Neural crest cell (in vitro differentiated cells): ENCODE measurements at regions not wholly inside any gene's neighbourhood (a gene's known extent, or its start where the extent isn't known, plus 50 kb on each side); places are given as distances from the start of the nearest gene placed in this dataset.
"Not testable (repeated sequence)": the region's sequence is repeated elsewhere in the genome, so short reads cannot be mapped to it uniquely, and the experiment has no call there.

Experiments
- DNase-seq: peaks from one replicate; pipeline ENCODE4 v3.0.0; 2021; ENCODE audit warnings: low read depth, mixed read lengths, low spot score
- H3K27ac Mint-ChIP-seq: one replicate; pipeline ENCODE4 v1.8.0; 2021; ENCODE audit warnings: mild to moderate bottlenecking, mixed read lengths; ENCODE audit not compliant: unreplicated experiment
- H3K27me3 Mint-ChIP-seq: 2 replicates; pipeline ENCODE4 v1.8.0; 2021; ENCODE audit warnings: low read depth, mild to moderate bottlenecking, mixed read lengths
- H3K36me3 Mint-ChIP-seq: 2 replicates; pipeline ENCODE4 v1.8.0; 2021; ENCODE audit warnings: low read depth, mild to moderate bottlenecking, mixed read lengths
- H3K4me1 Mint-ChIP-seq: 2 replicates; pipeline ENCODE4 v1.8.0; 2021; ENCODE audit warnings: mixed read lengths
- H3K4me3 Mint-ChIP-seq: one replicate; pipeline ENCODE4 v1.8.0; 2021; ENCODE audit warnings: mild to moderate bottlenecking, mixed read lengths
- H3K9me3 Mint-ChIP-seq: 2 replicates; pipeline ENCODE4 v1.8.0; 2021; ENCODE audit warnings: mixed read lengths
- TF ChIP-seq, protein P1 (sequence below): fragments of 200-600 bp; sonication (generic); conservative IDR thresholded peaks from 2 replicates; pipeline ENCODE4 v1.5.0; 2021; ENCODE audit warnings: antibody characterized with exemption, mild to moderate bottlenecking

DNA sequence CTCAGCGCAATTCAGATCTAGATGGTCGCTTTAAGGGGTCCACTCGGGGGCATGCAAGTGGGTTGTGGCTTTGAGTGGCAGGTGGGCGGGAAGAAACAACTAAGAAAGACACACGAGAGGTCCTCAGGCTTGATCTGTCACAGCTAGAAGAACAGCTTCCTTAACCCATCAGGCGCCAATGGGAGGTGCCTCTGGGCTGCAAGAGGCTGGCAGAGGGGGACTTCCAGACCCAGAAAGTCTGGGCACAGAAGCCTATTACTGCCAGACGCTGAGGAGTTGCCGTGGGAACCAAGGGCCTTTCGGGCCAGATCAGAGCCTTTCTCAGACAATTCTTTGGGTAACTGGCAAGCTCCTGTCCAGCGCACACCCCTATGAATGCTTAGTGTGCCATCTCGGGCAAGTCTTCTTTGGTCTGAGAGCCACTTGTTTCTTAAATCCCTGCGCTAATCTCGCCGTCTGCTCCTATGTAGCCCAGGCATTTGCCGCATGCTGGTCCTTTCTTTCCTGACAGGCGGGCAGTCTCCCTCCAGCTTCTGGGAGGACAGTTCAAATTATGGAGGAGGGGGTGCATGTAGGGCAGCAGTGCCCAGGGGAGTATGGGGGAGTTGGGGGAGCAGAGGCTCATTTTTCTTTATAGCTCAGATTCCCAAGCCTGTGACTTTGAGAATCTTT lies 300.9 kb upstream of the ZNF337 start:
- H3K4me1 Mint-ChIP-seq, DNase-seq, H3K36me3 Mint-ChIP-seq, H3K4me3 Mint-ChIP-seq, H3K27me3 Mint-ChIP-seq, H3K9me3 Mint-ChIP-seq, H3K27ac Mint-ChIP-seq: not testable (repeated sequence)

DNA sequence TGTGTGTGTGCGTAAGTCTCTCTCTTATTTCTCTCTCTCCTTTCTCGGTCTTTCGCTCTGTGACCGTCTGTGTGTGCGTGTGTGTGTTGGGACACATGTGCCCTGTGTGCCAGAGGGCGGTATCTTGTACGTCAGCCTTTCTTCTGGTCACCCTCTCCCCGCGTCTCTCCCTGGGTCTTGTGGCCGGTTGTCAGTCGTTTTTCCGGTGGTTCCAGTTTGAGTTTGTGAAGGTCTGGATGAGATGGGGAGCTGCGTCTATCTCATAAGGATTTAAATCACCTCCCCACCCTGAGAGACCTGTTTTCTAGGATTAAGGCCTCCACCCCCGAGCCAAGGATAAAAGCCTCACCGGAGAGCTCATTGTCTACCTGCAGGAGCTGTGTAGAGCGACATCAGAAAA lies 295.5 kb upstream of the ZNF337 start:
- Mint-ChIP-seq H3K4me3 (no peak overlapping the region), H3K9me3 (no peaks in the 10 kb centered on the region), H3K36me3 (peaks cover 2% of the 10 kb centered on the region), H3K4me1 (no peaks in the 10 kb centered on the region), H3K27ac (no peak overlapping the region), H3K27me3 (no peaks in the 10 kb centered on the region)
- DNase-seq = no peak
- TF ChIP-seq, protein P1, sequence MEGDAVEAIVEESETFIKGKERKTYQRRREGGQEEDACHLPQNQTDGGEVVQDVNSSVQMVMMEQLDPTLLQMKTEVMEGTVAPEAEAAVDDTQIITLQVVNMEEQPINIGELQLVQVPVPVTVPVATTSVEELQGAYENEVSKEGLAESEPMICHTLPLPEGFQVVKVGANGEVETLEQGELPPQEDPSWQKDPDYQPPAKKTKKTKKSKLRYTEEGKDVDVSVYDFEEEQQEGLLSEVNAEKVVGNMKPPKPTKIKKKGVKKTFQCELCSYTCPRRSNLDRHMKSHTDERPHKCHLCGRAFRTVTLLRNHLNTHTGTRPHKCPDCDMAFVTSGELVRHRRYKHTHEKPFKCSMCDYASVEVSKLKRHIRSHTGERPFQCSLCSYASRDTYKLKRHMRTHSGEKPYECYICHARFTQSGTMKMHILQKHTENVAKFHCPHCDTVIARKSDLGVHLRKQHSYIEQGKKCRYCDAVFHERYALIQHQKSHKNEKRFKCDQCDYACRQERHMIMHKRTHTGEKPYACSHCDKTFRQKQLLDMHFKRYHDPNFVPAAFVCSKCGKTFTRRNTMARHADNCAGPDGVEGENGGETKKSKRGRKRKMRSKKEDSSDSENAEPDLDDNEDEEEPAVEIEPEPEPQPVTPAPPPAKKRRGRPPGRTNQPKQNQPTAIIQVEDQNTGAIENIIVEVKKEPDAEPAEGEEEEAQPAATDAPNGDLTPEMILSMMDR = no peak

DNA sequence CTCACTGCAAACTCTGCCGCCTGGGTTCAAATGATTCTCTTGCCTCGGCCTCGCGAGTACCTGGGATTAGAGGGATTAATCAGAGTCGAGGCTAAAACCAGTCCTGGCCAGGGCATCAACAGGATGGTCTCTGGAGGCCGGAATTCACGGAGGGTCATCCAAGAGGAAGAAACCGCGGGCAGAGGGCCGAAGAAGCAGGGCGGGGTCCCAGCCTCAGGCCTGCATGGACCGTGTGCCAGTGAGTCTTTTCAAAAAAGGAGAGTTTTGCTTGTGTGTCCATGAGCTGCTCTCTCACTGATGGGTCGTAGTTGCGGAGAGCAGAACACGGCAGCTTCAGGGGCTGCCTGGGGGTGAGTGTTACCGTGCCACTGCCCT lies 295.1 kb upstream of the ZNF337 start:
- DNase-seq = no peak
- Mint-ChIP-seq H3K27me3 (no peaks in the 10 kb centered on the region), H3K27ac (no peak overlapping the region), H3K9me3 (no peaks in the 10 kb centered on the region), H3K4me3 (no peak overlapping the region), H3K36me3 (peaks cover 2% of the 10 kb centered on the region), H3K4me1 (no peaks in the 10 kb centered on the region)
- TF ChIP-seq, protein P1 = no peak

DNA sequence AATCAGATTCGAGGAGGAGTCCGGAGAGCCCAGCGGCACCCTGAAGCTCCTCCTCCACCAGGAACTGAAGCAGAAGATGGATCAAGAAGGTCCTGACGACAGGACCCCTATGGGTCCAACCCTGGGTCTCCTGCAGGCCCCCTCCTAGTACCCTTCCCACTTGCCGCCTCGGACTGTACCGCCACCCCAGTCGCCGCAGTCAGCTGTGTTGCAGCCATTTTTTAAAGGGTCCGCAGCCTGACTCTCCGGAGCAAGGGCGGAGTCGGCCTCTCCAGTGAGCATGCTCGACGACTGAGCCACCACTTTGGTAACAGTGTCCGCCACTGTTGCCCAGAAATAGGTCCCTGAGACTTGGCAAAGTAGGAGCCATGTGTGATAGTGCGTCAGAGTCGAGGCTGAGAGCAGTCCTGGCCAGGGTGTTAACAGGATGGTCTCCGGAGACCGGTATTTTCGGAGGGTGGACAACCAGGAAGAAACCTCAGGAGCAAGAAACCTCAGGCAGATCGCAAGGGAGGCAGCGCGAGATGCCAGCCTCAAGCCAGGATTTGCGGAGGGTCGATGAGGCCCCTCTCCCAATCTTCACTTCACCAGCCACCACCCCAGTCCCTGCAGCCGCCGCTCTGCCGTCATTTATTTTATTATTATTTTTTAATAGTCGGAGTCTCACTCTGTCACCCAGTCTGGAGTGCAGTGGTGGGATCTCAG lies 294.6 kb upstream of the ZNF337 start:
- no peaks in the 10 kb centered on the region for H3K4me1 Mint-ChIP-seq
- no peak overlapping the region for H3K27ac Mint-ChIP-seq
- H3K9me3 Mint-ChIP-seq = no peaks in the 10 kb centered on the region
- TF ChIP-seq, protein P1 = no peak
- H3K27me3 Mint-ChIP-seq = no peaks in the 10 kb centered on the region
- H3K4me3 Mint-ChIP-seq = no peak overlapping the region
- no peak for DNase-seq
- peaks cover 2% of the 10 kb centered on the region for H3K36me3 Mint-ChIP-seq

DNA sequence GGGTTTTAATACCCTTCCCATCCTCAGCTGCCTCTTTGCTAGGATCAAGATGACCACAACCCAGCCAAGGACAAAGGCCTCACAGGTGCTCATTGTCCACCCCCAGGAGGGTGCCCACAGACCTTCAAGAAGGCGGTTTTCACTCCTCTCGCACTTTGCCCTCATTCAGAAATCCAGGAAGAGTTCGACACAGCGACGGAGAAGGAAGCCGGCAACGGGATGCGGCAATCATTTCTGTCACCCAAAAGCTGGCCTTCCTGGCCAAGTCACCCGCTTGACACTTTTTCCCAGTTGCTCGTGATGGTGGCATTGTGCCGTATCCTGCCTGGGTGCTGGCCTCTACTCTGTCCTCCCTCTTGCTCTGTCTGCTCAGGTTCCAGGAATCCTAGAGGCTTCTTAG lies 293.0 kb upstream of the ZNF337 start:
- H3K4me1 Mint-ChIP-seq, H3K27ac Mint-ChIP-seq, H3K9me3 Mint-ChIP-seq, H3K27me3 Mint-ChIP-seq, H3K4me3 Mint-ChIP-seq, DNase-seq, H3K36me3 Mint-ChIP-seq: not testable (repeated sequence)

DNA sequence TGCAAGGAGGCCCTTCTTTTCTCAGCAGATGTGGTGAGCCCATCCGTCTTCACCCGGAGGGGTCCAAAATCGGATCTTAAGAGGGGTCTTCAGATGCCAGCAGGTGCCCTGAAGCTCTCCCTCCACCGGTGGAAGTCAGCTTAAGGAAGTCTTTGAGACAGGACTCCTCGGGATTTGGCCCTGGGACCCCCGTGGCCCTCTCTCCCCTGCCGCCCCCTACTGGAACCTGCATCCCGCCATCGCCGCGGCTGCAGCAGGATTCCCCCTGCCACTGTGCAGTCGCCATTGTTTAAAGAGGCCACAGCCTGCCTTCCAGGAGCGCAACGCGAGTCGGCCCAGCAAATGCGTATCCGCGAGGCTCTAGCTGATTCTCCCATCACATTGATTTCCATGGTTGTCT lies 292.5 kb upstream of the ZNF337 start:
- Mint-ChIP-seq H3K36me3 (peaks cover 2% of the 10 kb centered on the region), H3K4me1 (no peaks in the 10 kb centered on the region), H3K27ac (no peak overlapping the region), H3K27me3 (no peaks in the 10 kb centered on the region), H3K9me3 (no peaks in the 10 kb centered on the region), H3K4me3 (no peak overlapping the region)
- no peak for DNase-seq
- TF ChIP-seq, protein P1 = no peak

DNA sequence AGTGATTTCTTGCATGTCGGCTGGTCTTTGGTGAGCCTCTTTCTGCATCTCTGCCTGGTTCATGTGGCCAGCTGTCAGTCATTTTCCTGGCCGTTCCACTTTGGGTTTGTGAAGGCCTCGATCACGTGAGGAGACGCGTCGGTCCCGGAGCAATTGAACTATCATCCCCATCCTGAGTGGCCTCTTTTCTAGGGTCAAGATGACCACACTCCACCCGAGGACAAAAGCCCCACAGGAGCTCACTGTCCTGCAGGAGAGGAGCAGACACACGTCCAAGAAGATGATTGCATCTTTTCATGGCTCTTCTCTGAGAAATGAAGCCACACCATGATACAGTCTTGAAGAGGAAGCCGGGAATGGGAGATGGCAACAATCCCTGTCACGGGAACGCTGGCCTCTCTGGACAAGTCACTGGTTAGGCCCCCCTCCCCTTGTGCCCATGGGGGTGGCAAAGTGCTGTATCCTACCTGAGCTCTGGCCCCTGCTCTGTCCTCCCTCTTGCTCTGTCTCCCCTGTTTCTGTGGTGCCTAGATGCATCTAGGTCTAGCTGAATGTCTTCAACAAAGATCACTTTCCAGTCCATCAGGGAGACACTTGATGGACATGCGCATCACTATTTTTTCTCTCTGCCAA lies 291.4 kb upstream of the ZNF337 start:
- DNase-seq, H3K4me1 Mint-ChIP-seq, H3K36me3 Mint-ChIP-seq, H3K4me3 Mint-ChIP-seq, H3K9me3 Mint-ChIP-seq, H3K27ac Mint-ChIP-seq, H3K27me3 Mint-ChIP-seq: not testable (repeated sequence)
